HPDE6-E6E7 (cell line): ENCODE measurements at regions not wholly inside any gene's neighbourhood (a gene's known extent, or its start where the extent isn't known, plus 50 kb on each side); places are given as distances from the start of the nearest gene placed in this dataset.
A peak's percentile ranks its signal among the peaks of the same experiment; 100 is the strongest.
"Not testable (repeated sequence)": the region's sequence is repeated elsewhere in the genome, so short reads cannot be mapped to it uniquely, and the experiment has no call there.

Experiments
- DNase-seq: peaks from one replicate; pipeline ENCODE4 v3.0.0; 2011; ENCODE audit warnings: missing footprints; ENCODE audit errors: extremely low spot score

DNA sequence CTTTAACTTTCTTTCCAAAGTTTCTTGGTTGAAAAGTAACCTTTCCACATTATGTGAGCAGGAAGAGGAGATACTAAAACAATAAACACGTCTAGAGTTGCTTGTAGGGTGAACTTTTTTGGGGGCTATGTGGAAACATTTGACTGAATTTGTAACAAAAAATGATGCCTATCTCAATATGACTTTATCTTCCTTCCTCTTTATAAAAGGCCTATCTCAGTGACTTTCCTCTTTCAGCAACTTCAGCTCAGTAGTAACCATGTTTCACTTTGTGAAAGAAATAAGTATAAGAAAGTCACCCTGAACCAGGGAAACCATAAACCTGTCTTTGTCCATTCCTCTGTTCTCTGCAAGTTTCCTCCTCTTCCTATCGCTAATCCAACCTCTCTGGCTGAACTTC is 124.7 kb upstream of the TMEM164 start:
- no peak for DNase-seq

DNA sequence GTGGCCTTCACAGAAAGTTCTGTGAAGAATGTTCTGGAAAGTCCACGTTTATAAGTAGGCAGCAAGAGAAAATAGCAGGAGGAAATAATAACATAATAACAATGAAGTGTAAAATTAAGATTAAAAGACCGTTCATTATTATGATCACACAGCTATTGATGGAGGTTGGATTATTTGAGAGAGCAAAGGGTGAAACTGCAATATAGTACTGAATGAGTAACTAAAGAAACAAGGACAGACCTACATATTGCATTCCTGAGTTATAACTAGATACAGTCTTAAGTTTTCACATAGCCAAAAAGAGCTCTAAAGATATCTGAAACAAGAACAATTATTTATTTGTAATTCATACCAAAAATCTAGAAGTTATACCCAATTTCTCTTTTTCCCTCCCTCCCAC is 122.9 kb upstream of the TMEM164 start:
- DNase-seq: no peak

- DNase-seq: no peak
These were observed 122.3 kb upstream of the TMEM164 start for GRCh38 chrX:109880629-109881028.

- DNase-seq: peak; percentile 37
These were observed 116.7 kb upstream of the TMEM164 start for GRCh38 chrX:109886122-109886761.

DNA sequence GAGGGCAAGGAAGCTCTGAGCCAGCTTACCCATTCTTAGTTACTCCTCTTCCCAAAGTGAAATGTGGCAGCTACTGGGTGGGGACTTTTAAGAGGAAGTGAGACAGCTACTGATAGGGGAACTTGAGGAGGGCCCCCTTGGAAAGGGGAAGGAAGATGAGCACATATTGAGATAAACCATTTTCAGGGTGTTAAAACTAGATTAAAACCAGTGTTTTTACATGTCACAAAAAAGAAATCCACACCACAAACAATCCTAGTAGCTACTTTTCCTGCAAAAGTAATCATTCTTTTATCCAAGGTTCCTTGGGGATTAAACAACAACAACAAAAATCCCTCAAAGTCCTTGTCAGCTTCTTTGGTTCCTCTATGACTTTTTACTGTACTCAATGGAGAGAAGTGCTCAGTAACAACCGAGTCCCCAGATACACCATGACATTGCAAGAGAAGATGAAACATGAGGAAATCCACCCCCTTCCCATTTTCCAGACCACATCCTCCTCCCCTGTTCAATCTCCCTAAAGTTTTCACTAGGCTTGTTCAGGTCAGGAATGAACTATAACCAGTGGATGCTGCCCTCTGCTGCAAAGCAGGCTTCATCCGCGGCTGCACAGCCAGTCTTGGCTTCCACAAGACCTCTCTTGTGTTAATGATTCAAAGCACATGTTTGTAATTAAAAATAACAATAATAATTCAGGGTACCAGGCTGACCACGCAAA is 113.5 kb upstream of the TMEM164 start:
- no peak for DNase-seq

GRCh38 chrX:109890300-109890699 is 112.6 kb upstream of the TMEM164 start:
- DNase-seq: no peak

GRCh38 chrX:109890910-109891502 is 111.9 kb upstream of the TMEM164 start:
- peak; percentile 47 for DNase-seq

DNA sequence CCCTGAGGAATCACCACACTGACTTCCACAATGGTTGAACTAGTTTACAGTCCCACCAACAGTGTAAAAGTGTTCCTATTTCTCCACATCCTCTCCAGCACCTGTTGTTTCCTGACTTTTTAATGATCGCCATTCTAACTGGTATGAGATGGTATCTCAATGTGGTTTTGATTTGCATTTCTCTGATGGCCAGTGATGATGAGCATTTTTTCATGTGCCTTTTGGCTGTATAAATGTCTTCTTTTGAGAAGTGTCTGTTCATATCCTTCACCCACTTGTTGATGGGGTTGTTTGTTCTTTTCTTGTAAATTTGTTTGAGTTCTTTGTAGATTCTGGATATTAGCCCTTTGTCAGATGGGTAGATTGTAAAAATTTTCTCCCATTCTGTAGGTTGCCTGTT is 106.9 kb upstream of the TMEM164 start:
- not testable (repeated sequence) for DNase-seq

DNA sequence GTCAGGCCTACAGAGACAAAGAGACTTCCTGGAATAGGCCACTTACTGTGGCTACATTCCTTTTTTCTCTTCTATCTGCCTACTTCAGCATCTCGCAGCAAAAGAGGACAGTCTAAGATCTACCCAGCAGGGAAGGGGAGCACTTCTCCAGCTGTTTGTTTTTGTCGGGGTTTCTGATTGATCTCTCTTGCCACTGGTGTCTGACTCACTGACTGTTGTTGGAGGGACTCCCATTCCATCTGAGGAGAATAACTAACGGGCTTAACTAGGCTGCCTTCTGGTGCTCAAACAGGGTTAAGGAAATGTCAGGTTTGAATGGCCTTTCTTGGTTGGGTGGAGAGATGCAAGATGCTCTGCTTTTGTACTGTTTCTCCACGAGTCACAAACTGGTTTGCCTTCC is 100.2 kb upstream of the TMEM164 start:
- DNase-seq: no peak

DNA sequence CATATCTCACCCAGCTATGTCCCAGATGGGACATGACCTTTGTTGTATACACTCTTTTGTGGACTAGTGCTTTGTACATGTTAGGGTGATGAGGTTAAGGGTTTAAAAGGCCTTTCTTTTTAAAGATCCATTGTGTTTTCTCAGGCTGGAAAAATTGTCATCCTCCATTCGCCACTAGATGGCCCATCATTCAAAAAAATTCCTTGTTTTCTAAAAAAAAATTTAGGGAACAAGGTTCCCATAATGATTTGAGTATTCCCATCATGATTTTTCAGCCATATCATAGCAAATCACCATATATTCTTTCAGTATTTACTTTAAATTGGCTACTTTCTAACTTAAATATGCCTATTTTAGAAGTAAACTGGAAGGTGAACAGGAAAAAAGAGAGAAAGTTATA is 91.9 kb upstream of the TMEM164 start:
- DNase-seq: no peak

DNA sequence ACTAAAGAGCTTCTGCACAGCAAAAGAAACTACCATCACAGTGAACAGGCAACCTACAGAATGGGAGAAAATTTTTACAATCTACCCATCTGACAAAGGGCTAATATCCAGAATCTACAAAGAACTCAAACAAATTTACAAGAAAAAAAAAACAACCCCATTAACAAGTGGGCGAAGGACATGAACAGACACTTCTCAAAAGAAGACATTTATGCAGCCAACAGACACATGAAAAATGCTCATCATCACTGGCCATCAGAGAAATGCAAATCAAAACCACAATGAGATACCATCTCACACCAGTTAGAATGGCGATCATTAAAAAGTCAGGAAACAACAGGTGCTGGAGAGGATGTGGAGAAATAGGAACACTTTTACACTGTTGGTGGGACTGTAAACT is 89.9 kb upstream of the TMEM164 start:
- DNase-seq: not testable (repeated sequence)

DNA sequence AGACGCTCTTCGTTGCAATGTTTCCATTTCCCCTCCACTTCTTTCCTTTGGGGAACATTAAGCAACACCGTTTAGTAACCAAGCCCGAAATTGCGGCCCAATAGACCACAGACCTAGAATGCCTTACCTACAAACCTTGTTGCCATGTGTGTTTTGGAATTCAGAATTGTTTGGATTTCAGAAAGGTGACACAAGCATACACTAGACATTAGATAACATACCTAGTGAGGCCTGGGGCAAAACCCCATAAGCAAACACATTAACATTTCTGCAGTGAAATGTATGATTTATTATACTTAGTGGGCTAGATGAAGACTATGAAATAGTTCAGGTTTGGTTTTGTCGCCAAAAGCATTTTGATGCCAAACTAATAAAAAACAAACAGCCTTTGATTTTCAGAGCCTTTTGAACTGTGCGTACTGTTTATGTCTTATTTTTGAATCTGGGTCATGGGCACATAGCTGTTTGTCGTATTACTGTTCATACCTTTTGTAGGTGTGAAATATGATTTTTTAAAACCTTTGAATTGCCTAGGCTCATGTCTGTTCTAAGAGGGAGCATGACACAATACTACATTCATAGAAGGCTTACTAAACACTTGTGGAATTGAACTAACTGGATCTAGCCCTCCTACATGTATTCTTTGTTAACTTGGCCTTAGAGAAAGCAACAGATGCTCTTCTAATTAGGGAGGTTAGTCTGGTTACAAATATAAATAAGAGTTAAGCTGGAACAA is 88.6 kb upstream of the TMEM164 start:
- DNase-seq: no peak

DNA sequence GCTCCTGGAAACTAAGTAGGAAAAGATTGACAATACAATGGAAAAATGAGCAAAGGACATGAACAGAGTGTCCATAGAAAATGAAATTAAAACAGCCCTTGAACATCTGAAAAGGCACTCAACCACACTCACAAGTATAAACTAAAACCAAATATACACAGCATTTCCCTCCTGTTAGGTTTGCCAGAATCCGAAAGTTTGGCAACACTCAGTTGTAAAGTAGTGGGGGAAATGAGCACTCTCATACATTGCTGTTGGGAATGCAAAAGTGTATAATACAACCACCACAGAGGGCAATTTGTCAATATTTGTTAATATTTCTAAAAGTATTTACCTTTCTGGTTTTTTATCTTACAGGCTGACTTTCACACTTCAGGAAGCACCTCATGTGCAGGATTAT is 84.2 kb upstream of the TMEM164 start:
- DNase-seq: no peak

GRCh38 chrX:109920325-109920724 is 82.6 kb upstream of the TMEM164 start:
- DNase-seq: no peak

GRCh38 chrX:109920868-109921267 is 82.0 kb upstream of the TMEM164 start:
- DNase-seq: no peak

- no peak for DNase-seq
These were observed 80.7 kb upstream of the TMEM164 start for GRCh38 chrX:109922190-109922589.

- not testable (repeated sequence) for DNase-seq
These were observed 77.9 kb upstream of the TMEM164 start for GRCh38 chrX:109925003-109925402.

- no peak for DNase-seq
These were observed 77.3 kb upstream of the TMEM164 start for GRCh38 chrX:109925656-109926055.

- DNase-seq: no peak
These were observed 76.8 kb upstream of the TMEM164 start for GRCh38 chrX:109926118-109926517.

DNA sequence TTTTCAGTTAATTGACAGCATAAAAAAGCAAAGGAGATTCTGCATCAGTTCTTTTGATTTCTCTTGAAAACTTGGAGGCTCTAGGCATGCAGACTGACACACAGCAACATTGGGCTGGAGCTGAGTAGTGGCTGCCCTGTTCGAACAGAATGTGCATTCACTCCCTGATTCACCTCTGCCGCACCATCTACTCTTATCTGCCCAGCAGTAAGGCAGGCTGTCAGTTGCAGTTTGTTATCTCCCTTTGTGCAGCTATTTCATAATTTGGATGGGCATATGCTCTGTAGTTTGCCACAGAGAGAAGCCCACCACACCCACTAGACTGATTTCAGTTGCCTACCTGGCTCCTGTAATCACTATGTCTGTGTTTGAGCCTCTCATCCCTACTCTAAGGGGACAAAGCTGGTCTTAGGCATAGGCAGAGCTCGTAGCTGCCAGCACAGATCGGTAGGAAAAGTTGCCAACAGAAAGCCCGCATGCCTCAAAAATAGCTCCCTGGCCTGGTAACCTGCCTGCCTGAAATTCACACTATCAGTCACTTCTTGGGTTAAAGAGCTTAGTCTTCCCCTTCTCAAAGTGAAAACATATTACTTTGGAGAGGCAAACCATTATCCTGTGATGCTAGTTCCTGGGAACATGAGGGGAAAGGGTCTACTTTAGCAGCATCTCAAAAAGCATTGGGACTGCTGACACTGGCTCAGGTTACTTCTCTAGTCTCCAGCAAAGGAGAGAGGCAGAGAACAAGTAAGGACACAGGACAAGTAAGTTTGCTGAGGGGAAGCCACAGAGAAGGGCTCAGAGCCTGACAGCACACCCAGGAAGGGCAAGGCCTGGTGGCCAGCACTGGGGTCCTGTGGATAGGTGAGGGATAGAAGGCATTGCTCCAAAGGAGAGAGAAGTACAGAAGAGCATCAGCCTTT is 75.9 kb upstream of the TMEM164 start:
- DNase-seq: no peak

GRCh38 chrX:109927663-109928273 is 75.1 kb upstream of the TMEM164 start:
- no peak for DNase-seq
